GM21576 (cell line): ENCODE measurements at regions not wholly inside any gene's neighbourhood (a gene's known extent, or its start where the extent isn't known, plus 50 kb on each side); places are given as distances from the start of the nearest gene placed in this dataset.

Source experiments
- ATAC-seq: cut with Tn5 transposase; IDR thresholded peaks from one replicate; pipeline ENCODE4 v1.9.1; 2021; ENCODE audit warnings: mild to moderate bottlenecking, moderate library complexity; ENCODE audit not compliant: unreplicated experiment

GRCh38 chr2:126431136-126431535 is 224.8 kb upstream of the GYPC start:
- ATAC-seq = no peak

- ATAC-seq = no peak
Measured at GRCh38 chr2:126436411-126436810, 219.5 kb upstream of the GYPC start.

- ATAC-seq = no peak
Measured at GRCh38 chr2:126437016-126437415, 218.9 kb upstream of the GYPC start.

GRCh38 chr2:126444512-126444911 is 211.4 kb upstream of the GYPC start:
- no peak for ATAC-seq

GRCh38 chr2:126446106-126446695 is 209.8 kb upstream of the GYPC start:
- ATAC-seq = no peak

- ATAC-seq = no peak
Measured at GRCh38 chr2:126448611-126449010, 207.3 kb upstream of the GYPC start.

- ATAC-seq = peak; percentile 96
Measured at GRCh38 chr2:126449677-126450076, 206.3 kb upstream of the GYPC start.

- no peak for ATAC-seq
Measured at GRCh38 chr2:126463892-126464674, 191.9 kb upstream of the GYPC start.

GRCh38 chr2:126467367-126468054 is 188.4 kb upstream of the GYPC start:
- peak; percentile 89 for ATAC-seq

- no peak for ATAC-seq
Measured at GRCh38 chr2:126475031-126475430, 180.9 kb upstream of the GYPC start.

- ATAC-seq = no peak
Measured at GRCh38 chr2:126476691-126477090, 179.3 kb upstream of the GYPC start.

- no peak for ATAC-seq
Measured at GRCh38 chr2:126480033-126480432, 175.9 kb upstream of the GYPC start.

- ATAC-seq = no peak
Measured at GRCh38 chr2:126482582-126483464, 173.1 kb upstream of the GYPC start.

GRCh38 chr2:126494593-126494992 is 161.4 kb upstream of the GYPC start:
- no peak for ATAC-seq

GRCh38 chr2:126495189-126495588 is 160.8 kb upstream of the GYPC start:
- no peak for ATAC-seq

GRCh38 chr2:126496493-126496892 is 159.5 kb upstream of the GYPC start:
- peak; percentile 92 for ATAC-seq

GRCh38 chr2:126503476-126503875 is 152.5 kb upstream of the GYPC start:
- ATAC-seq = no peak

GRCh38 chr2:126504949-126505348 is 151.0 kb upstream of the GYPC start:
- ATAC-seq = no peak

GRCh38 chr2:126506786-126507185 is 149.2 kb upstream of the GYPC start:
- ATAC-seq = no peak

GRCh38 chr2:126507425-126507911 is 148.5 kb upstream of the GYPC start:
- no peak for ATAC-seq

- ATAC-seq = no peak
Measured at GRCh38 chr2:126510356-126510755, 145.6 kb upstream of the GYPC start.
